Ishikawa (cell line): ENCODE measurements at regions not wholly inside any gene's neighbourhood (a gene's known extent, or its start where the extent isn't known, plus 50 kb on each side); places are given as distances from the start of the nearest gene placed in this dataset.
A peak's percentile ranks its signal among the peaks of the same experiment; 100 is the strongest.

ENCODE experiments used
- CEBPB ChIP-seq: IDR thresholded peaks from 2 replicates; pipeline ENCODE4 v1.6.1; 2012
- CREB1 ChIP-seq: IDR thresholded peaks from 2 replicates; pipeline ENCODE4 v1.6.1; 2012; ENCODE audit warnings: low read depth
- EGR1 ChIP-seq: IDR thresholded peaks from 2 replicates; pipeline ENCODE4 v1.6.1; 2012
- EP300 ChIP-seq: IDR thresholded peaks from 2 replicates; pipeline ENCODE4 v1.6.1; 2012; ENCODE audit warnings: borderline replicate concordance
- FOXM1 ChIP-seq: IDR thresholded peaks from 2 replicates; pipeline ENCODE4 v1.6.1; 2012; ENCODE audit warnings: low read depth, borderline replicate concordance
- MAX ChIP-seq: IDR thresholded peaks from 2 replicates; pipeline ENCODE4 v1.6.1; 2012
- NFIC ChIP-seq: IDR thresholded peaks from 2 replicates; pipeline ENCODE4 v1.6.1; 2012
- RAD21 ChIP-seq: IDR thresholded peaks from 2 replicates; pipeline ENCODE4 v1.6.1; 2012; ENCODE audit warnings: low read depth
- REST ChIP-seq: IDR thresholded peaks from 2 replicates; pipeline ENCODE4 v1.6.1; 2012; ENCODE audit warnings: low read depth, mild to moderate bottlenecking
- TAF1 ChIP-seq: IDR thresholded peaks from 2 replicates; pipeline ENCODE4 v1.6.1; 2012; ENCODE audit warnings: low read depth, mild to moderate bottlenecking
- TCF12 ChIP-seq: IDR thresholded peaks from 2 replicates; pipeline ENCODE4 v1.6.1; 2012; ENCODE audit warnings: low read depth
- TEAD4 ChIP-seq: IDR thresholded peaks from 2 replicates; pipeline ENCODE4 v1.6.1; 2012
- USF1 ChIP-seq: IDR thresholded peaks from 2 replicates; pipeline ENCODE4 v1.6.1; 2012
- YY1 ChIP-seq: IDR thresholded peaks from 2 replicates; pipeline ENCODE4 v1.6.1; 2012; ENCODE audit warnings: low read depth
- ZBTB7A ChIP-seq: IDR thresholded peaks from 2 replicates; pipeline ENCODE4 v1.6.1; 2012; ENCODE audit warnings: low read depth

DNA sequence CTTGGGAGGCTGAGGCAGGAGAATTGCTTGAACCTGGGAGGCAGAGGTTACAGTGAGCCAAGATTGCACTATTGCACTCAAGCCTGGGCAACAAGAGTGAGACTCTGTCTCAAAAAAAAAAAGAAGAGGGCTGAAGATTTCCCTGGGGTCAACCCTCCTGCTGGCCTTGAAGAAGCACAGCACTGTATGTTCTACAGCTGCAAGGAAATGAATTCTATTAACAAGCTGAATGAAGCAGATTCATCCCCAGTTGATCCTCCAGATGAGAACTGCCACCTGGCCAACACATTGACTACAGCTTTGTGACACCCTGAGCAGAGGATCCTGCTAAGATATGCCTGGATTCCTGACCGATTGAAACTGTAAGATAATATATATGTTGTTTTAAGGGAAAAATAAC lies 129.5 kb downstream of the ADSS2 start:
- TF ChIP-seq TCF12 (no peak), ZBTB7A (no peak), MAX (no peak), YY1 (no peak), REST (no peak), TAF1 (no peak), TEAD4 (no peak), RAD21 (no peak), NFIC (no peak)

DNA sequence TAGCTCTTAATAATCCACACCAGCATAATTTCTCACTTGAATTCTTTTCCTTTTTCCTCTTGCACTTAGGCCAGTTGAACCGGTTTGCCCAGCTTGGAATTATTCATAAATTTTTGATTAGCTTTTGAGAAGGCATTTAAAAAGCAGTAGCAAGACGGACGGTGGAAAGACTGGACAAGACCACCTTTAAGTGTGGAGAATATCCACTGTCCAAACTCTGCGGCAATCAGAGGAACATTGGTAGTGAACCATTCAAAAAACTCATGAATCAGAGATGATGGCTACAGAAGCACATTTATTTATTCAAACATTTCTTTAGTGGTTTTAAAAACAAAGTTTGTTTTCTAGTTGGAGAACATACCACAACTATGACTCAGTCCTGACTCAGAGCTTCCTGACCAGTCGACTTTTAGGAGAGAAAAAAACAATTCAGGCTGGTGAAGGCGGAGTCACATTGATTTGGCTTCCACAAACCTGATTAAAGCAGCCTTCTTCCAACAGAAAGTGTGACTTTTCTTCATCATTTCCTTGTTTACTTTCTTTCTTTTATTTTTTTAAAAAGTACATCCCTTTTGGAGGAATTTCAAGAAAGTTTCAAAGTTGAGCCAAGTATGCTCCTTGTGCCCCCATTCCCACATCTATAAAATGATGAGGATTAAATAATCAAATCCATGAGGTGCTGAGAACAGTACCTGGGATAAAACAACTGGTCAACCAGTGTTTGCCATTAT lies 128.8 kb downstream of the ADSS2 start:
- TF ChIP-seq TCF12, result peak; percentile 63; the same call in 1 of the 2 replicates
- no peak; the same call in 1 of the 2 replicates for TF ChIP-seq RAD21
- no peak for TF ChIP-seq USF1
- no peak for TF ChIP-seq NFIC
- TF ChIP-seq TEAD4, result no peak; the same call in 1 of the 2 replicates
- no peak for TF ChIP-seq CREB1
- no peak; the same call in 1 of the 2 replicates for TF ChIP-seq EP300
- TF ChIP-seq ZBTB7A, result no peak
- 0 out of 2 replicates have a peak, but pooled peaks have one; percentile 42 for TF ChIP-seq CEBPB
- TF ChIP-seq REST, result no peak
- no peak for TF ChIP-seq TAF1
- TF ChIP-seq MAX, result peak; percentile 12; the same call in 1 of the 2 replicates
- TF ChIP-seq YY1, result no peak
- TF ChIP-seq FOXM1, result peak; percentile 70; the same call in 1 of the 2 replicates
- no peak for TF ChIP-seq EGR1

DNA sequence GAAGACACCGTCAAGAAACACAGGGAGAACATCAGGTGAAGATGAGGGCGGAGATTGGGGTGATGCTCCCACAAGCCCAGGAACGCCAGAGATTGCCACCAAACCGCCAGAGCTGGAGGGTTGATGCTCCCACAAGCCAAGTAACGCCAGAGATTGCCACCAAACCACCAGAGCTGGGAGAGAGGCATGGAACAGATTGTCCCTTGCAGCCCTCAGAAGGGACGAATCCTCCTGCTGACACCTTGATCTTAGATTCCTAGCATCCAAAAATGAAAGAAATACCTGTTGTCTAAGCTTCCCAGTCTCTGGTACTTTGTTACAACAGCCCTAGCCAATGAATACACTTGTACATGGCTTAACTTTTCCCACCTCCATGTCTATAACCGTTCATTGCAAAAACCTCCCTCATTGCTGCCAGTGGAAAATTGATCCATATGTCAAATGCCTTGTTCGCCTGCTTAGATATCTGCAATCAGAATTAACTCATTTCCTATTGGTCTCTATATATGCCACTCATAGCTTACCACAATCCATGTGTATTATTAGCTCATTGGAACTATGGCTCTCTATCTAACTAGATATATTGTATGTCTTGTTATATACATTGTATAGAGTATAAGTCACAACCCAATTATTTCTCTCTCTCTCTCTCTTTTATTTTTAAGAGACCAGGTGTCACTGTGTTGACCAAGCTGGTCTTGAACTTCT lies 127.4 kb downstream of the ADSS2 start:
- TF ChIP-seq NFIC (no peak), MAX (no peak), CREB1 (no peak), EGR1 (no peak), EP300 (no peak)

DNA sequence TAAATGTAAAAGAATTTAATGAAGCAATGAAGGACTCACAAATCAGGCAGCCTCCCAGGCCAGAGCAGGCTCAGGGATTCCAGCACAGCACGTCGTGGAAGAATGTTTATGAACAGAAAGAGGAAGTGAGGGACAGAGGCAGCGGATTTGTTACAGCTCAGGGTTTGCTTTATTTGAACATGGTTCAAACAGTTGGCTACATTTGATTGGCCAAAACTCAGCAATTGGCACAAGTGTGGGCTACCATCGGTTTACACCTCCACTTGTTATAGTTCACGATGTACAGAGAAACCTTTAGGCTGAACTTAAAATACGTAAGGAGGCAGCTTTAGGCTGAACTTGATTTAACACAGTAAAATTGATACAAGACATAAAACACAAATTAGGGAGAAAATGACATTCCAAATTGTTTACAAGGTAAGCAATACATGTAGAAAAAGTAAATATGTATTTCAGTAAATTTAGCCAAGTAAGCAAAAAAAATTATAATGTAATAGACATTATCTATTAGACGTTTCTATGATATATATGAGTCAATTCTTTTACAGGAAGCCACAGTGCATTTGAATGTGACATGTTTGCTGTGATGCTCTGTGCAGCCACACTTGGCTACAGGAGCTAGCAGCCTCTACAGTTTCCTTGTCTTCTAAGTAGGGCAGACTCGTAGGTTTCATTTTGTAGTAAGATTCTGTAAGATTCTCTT lies 126.5 kb downstream of the ADSS2 start:
- TF ChIP-seq EGR1 (no peak), MAX (no peak), TAF1 (no peak), FOXM1 (no peak), USF1 (no peak), REST (no peak), TEAD4 (no peak), RAD21 (no peak), ZBTB7A (no peak)
